Peyer's patch (tissue), 4 donors: ENCODE measurements at regions not wholly inside any gene's neighbourhood (a gene's known extent, or its start where the extent isn't known, plus 50 kb on each side); places are given as distances from the start of the nearest gene placed in this dataset.

Experiments used
- CTCF ChIP-seq, 6 experiments: fragments of 450-650 bp in 4 of 6; fragments of 200-600 bp in 2 of 6; sonication (generic) in 1 of 6; IDR thresholded peaks; one replicate each; pipeline ENCODE4 v1.5.1; 2017 to 2019; ENCODE audit warnings: antibody characterized with exemption in 6 of 6, mild to moderate bottlenecking in 3 of 6, moderate library complexity in 1 of 6
- POLR2A ChIP-seq, 2 donors: fragments of 450-650 bp; IDR thresholded peaks; one replicate each; pipeline ENCODE4 v1.5.1; 2017; ENCODE audit warnings: antibody characterized with exemption in 2 of 2, mild to moderate bottlenecking in 2 of 2, moderate library complexity in 2 of 2

GRCh38 chr7:52670608-52671225, 364.7 kb upstream of the POM121L12 start:
- no peak for TF ChIP-seq POLR2A (IDR thresholded peaks at IDR 0.05)
- TF ChIP-seq CTCF (IDR thresholded peaks at IDR 0.05), result no peak
